ELF-1 (cell line): ENCODE measurements at regions not wholly inside any gene's neighbourhood (a gene's known extent, or its start where the extent isn't known, plus 50 kb on each side); places are given as distances from the start of the nearest gene placed in this dataset.

Experiments used
- DNase-seq: peaks from one replicate; pipeline ENCODE4 v3.0.0-alpha.2; 2016; ENCODE audit warnings: low read depth, low spot score

DNA sequence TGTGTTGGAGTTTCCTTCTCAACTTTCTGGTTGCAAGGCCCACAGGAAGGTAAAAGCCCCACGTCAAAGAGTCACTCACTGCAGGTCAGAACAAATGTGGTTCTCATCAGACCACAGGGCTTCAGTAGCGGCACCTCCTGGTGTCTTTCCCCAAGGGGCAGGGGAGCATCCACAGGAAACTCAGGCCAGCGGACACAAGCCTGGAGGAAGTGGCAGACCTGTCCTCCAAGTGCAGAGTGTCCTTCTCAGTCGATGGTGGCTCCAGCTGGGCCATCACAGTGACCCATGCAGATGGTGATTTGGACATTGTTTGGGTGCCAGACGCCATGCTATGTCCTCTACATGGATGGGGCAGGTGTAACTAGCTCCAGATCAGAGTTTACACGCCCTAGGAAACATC lies 84.9 kb downstream of the ACKR3 start:
- no peak for DNase-seq

DNA sequence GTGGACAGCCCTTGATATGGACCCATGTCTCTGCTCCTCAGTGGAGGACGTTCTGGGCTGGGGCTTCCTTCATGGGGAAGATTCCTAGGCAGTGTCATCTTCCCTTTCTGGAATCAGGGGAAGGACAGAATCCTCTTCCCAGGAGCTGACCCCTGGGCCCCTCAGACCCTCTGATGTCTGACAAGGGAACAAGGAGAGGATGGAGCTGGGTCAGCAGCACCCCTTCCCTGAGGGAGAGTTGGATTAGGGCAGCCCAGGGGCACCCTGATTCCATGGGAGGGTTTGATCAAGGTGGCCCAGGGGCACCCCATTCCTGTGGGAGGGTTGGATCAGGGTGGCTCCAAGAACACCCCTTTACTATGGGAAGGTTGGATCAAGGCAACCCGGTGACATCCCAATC lies 86.5 kb downstream of the ACKR3 start:
- no peak for DNase-seq

DNA sequence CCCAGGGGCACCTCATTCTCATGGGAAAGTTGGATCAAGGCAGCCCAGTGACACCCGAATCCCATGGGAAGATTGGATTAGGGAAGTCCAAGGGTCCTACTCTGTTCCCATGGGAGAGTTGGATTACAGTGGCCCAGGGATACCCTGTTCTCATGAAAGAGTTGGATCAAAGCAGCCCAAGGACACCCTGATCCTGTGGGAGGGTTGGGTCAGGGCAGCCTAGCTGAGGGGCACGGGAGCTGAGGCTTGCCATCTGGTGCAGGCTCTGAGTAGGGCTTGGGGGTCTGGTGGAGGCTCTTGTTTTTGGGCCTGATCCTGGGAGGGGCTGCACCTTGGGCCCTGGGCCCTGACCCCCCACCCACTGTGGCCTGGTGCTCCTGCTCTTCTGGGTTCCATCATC lies 87.1 kb downstream of the ACKR3 start:
- DNase-seq, result no peak

DNA sequence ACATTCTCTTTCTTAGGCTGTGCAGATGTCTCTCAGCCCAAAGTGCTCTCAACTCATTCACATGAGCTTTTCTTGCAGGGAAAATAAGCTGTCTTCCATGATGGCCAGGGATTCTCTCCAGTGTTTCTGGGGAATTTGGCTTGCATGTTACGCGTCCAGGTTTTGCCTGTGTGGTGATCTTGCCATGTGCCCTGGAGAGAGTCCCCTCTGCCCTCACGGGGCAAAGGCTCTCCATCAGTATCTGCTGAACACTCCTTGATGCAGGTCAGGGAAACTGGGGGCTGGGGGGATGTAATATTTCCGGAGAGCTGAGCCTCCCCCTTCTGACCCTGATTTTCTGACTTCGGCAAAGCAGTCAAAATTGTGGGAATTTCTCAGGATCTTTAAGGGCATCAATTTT lies 87.6 kb downstream of the ACKR3 start:
- no peak for DNase-seq

DNA sequence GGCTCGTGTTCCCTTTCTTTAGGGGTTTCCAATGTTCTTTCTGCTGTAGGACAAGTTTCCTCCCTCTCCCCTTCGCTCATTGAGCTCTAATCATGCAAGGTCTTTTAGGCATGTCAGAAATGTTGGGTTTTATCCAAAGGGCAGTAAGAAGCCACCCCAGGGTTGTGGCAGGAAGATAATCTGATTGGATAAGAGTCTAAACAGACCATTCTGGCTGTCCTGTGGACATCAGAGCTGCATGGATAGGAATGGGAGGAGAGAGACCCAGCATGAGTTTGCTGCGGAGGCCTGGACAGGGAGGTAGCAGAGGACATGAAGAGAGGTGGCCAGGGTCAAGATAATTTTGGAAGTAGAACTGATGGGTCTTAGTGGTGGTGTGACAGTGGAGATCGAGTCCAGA lies 88.2 kb downstream of the ACKR3 start:
- DNase-seq, result no peak

DNA sequence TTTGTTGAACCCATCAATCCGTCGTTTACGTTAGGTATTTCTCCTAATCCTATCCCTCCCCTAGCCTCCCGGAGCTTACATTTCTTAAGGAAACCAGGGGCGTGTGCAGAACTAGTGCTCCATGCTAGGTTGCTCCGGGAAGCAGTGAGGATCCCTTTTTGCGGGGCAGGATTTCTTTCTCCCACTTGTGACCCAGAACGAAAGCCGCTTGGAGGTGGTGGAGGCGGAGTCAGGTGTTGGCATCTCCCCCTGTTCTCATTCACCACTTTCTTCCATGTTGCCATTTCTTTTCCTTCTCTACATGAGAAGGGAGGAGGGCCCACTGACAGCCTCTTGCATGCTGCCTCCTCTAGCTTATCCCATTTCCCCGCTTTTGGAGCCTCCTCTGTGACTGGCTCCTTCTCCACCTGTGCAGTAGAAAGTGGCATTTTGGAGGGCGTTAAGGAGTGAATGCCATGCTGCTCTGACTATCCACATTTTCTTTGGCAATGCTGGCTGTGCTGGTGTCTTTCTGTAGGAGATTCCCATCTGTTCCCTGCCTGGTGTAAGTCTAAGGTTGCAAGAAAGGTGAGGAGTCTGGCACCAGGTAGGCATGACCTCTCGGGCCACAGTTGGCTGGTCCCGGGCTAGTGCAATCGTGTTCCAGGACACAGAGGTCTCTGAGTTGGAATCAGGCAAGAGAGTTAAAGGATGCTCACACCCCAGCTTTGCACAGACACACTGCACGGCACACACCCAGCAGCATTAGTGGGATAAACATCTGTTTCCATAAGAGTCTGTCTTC lies 89.5 kb downstream of the ACKR3 start:
- no peak for DNase-seq

DNA sequence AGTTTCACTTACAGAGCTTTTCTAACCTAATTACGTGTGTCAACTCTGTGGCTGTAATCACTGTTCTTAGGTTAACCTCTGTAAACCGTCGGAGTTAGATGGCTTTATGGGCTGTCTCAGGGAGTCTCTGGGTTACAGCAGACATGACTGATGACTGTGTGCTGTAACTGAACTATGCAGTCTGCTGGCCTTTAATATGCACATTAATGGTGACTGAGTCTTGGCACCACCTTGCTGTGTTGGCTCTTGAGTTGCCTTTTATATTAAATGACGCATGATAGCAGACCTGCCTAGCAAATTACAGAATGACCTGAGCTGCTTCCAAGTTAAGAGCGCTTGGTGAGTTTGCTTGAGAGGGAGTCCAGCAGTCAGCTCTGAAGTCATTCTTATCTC lies 90.1 kb downstream of the ACKR3 start:
- peak; percentile 14 for DNase-seq

DNA sequence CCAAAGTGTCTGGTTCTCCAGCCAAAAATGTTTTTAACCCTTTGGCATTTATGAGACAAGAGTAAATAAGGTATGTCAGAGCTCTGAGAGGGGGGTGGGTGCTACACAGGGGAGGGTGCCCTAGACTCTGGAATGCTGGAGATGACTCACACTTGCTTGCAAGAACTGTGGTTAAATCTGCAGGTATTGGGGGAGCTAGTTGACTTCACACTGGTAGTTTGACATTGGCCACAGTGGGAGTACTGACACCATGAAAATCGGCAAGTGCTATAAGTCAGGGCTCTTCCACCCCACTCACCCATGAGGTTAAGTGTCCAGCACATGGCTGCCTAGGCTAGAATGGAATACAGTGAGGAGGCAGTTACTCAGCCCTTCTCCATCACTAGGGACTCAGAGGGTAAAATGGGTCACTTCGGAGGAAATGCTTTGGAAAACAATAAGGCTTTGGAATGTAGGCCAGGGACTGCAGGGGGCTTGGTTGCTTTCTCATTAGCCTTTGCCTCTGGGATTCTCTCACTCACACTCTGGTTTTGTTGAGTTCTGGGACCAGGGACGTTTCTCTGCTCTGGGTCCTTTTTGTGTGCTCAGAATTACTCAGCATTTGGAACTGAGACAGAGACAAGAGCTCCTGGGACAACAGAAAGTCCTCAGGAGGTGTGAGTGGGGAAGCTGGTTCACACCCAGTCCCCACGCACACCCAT lies 91.6 kb downstream of the ACKR3 start:
- peak; percentile 70 for DNase-seq

DNA sequence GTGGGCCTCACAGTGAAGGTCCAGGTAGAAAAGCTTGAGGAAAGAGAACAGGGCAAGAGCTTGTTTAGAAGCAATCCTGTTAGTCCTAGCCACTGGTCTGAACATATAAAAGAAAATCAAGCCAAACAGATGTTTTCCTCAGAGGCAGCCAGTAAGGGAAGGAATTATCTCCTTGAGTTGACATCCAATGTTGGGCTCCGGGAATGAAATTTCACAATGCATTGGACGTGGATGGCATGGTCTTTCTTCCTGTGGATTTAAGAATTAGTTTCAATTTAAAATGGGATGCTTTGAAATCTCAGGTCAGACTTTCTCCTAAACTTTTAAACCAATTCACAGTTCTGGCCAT lies 92.1 kb downstream of the ACKR3 start:
- no peak for DNase-seq

DNA sequence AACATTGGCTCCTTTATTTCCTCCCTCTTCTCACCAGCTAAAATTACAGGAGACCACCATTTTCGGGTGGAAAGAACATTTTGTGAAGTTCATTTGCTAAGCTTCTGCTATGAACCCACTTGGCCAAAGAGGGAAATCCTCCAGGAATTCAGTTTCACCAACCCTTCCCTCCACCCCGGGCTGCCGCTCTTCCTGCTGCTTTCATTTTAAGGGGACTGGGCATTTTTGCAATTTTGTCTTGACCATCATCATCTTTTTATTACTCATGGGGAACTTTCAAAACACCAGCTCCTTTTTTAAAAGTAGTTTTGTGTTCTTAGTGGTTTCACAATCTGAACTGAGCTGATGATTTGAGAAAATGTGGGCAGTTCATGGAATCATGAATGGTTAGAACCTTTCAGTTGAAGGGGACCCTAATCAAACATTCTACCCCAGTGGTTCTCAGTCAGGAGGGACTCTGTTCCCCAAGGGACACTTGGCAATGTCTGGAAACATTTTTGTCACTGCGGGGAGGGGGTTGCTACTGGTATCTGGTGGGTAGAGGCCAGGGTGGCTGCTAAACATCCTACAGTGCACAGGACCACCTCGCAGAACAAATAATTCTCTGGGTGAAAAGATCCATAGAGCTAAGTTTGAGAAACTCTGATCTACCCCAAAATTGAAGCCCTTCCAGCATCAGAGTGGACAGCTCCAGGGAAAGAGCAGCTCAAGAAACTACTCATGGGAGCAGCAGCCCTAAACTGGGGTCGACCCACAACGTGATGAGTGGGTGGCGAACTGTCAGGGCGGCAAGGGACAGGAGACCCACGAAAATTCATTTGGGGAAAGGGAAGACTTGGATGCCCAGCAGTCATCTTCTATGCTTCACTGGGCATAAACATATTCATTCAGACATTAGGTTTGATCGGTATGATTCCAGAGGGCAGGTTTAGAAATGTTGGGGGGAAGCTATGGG lies 92.9 kb downstream of the ACKR3 start:
- no peak for DNase-seq

DNA sequence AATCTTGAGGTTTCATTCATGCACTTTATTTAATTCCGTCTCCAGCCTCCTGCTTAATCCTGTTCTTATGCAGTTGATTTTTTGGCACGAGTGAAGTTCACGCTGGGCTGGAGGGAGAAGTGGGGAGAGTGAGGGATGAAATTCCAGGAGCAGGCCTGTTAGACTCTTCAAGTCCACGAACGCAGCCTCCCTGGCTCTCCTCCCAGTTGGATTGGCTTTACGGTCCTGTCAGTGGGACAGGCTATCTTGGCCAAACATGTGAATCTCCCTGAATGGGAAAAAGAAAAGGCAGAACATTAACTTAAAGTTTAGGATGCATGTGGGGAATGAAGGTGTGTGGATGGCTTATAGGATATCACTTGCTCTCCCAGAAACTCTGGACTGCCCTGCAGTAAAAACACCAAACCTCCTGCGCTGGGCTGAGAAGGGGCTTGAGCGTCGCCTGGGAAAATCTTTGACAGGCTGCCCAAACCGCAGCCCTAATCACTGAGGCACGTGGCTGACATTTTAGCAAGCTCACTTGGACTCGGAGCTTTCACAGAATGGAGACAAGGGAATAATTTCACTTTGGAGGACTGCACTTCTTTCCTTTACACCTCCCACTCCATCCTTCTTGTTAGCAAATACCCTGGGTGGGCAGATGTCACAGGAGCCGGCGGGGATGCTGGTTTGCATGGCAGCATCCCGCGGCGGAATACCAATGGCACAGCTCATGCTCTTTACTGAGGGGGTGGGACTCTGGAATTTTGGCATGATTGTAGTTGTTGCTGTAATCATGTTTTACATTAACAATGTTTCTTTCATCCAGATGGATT lies 93.9 kb downstream of the ACKR3 start:
- DNase-seq, result no peak

DNA sequence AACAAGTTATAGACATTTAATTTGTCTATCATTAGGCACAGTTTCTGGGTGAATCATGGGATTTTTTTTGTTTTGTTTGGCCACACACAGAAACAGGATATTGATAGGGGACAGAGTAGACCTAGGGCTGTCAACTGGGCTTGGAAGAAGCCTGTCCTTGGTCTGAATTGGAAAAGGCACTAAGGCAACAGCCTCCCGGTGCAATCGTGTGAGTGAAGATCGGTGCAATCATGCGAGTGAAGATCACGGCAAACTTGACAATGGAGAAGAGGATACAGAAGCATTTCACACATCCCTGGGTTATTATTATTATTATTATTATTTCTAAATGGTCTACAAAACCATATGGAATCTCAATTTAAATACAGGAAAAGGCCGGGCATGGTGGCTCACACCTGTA lies 94.5 kb downstream of the ACKR3 start:
- DNase-seq, result no peak

DNA sequence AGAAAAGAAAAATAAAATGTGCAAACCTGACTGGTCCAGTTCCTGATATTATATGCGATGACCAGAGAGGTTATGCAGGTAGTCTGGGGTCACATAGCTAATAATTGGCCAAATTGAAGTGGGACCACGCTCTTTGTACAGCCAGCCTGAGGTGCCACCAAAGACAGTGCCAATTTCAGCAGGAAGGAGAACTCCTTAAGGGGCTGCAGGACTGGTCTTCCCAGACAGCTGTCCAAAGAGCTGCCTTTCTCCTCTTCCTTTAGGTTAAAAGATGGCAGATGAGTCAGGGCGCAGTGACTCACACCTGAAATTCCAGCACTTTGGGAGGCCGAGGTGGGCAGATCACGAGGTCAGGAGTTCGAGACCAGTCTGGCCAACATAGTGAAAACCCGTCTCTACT lies 95.5 kb downstream of the ACKR3 start:
- DNase-seq, result no peak

DNA sequence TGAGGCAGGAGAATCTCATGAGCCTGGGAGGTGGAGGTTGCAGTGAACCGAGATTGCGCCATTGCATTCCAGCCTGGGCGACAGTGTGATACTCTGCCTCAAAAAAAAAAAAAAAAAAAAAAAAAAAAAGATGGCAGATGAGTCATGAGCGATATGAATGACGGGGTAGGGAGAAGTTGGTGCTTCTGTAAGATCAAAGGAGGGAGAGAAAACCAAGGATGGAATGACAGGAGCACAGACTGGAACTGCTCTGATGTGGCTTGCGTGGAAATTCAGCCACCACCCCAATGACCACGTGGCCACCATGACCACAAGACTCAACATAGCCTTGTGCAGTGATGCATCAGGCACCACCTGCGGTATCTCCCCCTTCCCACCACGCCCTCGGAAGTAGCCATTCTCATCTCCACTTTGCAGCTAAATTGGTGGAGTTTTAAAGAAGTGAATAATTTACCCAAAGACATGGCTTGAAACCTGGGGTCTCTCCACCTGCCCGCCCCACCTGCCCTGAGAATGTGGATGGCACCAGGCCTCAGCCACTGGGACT lies 96.0 kb downstream of the ACKR3 start:
- DNase-seq, result no peak

DNA sequence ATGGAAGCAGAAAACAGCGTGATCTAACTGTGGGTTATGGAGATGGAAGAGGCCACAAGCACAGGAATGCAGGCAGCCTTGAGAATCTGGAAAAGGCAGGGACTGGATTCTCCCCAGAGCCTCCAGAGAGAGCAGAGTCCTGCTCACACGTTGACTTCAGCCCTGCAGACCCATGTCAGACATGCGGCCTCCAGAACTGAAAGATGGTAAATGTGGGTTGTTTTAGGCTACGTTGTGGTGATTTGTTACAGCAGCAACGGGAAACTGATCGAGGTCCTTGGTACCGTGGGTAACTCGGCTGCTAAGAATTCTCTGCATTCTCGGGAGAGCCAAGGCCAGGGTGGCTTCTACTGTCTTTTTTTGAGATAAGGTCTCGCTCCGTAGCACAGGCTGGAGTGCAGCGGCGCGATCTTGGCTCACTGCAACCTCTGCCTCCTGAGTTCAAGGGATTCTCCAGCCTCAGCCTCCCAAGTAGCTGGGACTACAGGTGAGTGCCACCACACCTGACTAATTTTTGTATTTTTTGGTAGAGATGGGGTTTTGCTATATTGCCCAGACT lies 97.1 kb downstream of the ACKR3 start:
- no peak for DNase-seq

DNA sequence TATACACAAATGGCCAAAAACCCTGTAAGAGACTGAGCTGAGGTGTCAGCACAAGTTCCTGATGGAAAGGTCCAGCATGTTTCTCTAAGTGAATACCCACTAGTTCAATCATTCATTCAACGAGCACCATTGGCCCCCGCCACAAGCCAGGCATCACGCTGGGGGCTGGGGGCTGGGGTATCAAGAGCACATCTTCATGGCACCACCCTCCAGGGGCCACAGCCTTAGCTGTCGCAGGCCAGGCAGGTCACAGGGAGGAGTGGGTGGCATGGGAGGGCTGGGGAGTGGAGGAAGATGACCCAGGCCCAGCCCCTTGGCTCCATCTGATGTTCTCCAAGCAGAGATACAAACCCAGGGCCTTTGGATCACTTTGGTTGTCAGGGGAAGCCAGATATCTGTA lies 97.9 kb downstream of the ACKR3 start:
- DNase-seq, result no peak

DNA sequence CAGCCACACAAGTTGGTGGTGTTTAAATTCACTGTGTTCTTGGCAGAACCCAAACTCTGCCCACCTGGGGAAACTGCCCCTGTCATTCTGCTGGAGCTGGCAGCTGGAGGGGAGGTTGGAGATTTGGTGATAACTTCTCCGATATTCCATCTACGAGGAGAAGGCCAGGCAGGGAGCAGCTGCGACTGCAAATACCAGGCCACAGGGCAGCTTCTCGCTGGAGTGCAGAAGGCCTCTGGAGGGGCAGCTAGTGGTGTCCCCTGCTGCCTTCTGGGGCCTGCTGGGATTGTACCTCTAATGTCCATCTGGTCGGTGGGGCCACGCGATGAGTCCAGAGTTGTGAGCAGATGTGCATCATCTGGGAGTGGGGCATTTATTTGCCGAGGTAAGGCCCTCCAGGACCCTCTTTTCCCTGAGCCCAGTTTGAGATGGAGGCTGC lies 98.9 kb downstream of the ACKR3 start:
- DNase-seq, result no peak

DNA sequence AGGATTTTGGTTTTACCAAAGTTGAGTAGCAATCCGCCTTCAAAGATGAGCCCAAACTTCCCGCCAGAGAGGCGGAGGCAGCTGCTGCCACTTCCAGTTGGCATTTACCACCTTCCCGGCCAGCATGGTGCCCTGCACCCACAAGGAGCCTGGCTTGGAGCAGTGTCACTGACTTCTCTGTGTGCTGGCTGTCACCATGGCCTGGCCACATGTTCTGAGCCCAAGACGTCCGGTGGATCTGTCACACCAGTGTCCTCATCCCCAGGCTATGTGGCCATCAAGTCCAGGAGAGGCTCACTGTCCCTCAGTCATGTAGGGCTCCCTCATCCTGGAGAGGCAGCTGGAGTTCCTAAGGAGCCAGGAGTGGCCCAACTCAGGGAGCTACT lies 100.6 kb downstream of the ACKR3 start:
- DNase-seq, result no peak

DNA sequence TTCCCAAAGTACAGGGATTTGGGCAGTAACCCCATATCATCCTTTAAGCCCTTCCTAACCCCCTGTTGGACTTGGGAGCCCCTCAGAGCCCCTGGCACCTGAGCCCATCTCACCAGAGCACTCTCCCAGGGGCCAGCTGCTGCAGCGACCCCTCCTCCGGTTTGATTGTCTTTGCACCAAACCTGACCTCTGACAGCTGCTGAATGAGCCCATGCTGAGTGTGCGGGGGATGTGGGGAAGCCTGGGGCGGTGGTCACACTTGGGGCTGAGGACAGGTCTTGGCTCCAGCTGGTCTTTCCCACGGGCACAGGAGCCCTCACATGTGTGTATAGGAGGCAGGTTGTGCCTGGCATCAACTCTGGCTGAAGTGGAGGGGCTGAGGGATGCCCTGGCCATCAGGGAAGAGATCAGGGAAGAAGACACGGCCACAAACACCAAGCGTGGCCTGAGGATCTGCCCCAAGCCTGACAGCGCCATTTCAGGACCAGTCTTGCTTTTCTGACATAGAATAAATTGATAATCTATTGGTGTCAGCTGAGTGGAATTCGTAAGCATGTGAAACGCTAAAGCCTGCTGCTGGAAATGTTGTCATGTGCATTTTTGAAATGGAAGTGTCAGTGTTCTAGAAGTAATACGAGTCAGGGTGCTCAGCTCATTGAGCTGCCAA lies 102.4 kb downstream of the ACKR3 start:
- no peak for DNase-seq

DNA sequence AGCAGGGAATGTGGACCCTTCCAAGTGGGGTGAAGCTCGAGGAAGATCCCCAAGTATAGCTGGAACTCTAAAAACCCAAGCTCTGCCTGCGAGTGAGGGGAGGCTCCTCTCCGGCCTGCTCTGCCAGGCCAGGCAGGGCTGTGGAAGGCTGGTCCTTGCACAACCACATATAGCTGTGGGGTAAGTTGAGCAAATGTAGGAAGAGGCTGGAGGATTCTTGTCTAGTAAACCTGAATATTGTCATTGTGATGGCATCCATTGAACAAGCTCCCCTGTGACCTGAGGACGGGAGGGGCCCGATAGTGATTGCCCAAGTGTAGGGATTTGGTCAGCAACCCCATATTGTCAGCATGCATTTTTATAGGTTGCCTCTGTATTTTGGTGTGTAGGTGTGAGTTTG lies 103.0 kb downstream of the ACKR3 start:
- DNase-seq, result no peak
